Activated naive CD8-positive, alpha-beta T cell treated with anti-CD3 and anti-CD28 coated beads for 36 hours (primary cell): ENCODE measurements at regions not wholly inside any gene's neighbourhood (a gene's known extent, or its start where the extent isn't known, plus 50 kb on each side); places are given as distances from the start of the nearest gene placed in this dataset.

ENCODE experiments used
- DNase-seq: peaks from one replicate; pipeline ENCODE4 v3.0.0; 2021
- H3K27ac Mint-ChIP-seq: one replicate; pipeline ENCODE4 v1.8.0; 2022; ENCODE audit warnings: mild to moderate bottlenecking, moderate library complexity, mixed read lengths
- H3K27me3 Mint-ChIP-seq: one replicate; pipeline ENCODE4 v1.8.0; 2022; ENCODE audit warnings: mild to moderate bottlenecking, mixed read lengths
- H3K36me3 Mint-ChIP-seq: one replicate; pipeline ENCODE4 v1.8.0; 2021; ENCODE audit warnings: mild to moderate bottlenecking, mixed read lengths
- H3K4me1 Mint-ChIP-seq: one replicate; pipeline ENCODE4 v1.8.0; 2021; ENCODE audit warnings: mixed read lengths
- H3K4me3 Mint-ChIP-seq: one replicate; pipeline ENCODE4 v1.8.0; 2022; ENCODE audit warnings: mild to moderate bottlenecking, moderate library complexity, mixed read lengths
- H3K9me3 Mint-ChIP-seq: one replicate; pipeline ENCODE4 v1.8.0; 2022; ENCODE audit warnings: mixed read lengths

GRCh38 chr4:182190306-182190705 lies 52.9 kb upstream of the TENM3 start:
- DNase-seq: no peak
- H3K9me3 Mint-ChIP-seq: no peaks in the 10 kb centered on the region

GRCh38 chr4:182192511-182193181 lies 50.6 kb upstream of the TENM3 start:
- no peak for DNase-seq
- H3K4me3 Mint-ChIP-seq: no peak overlapping the region
- H3K27ac Mint-ChIP-seq: no peak overlapping the region
- H3K4me1 Mint-ChIP-seq: no peaks in the 10 kb centered on the region
- no peaks in the 10 kb centered on the region for H3K36me3 Mint-ChIP-seq
- H3K27me3 Mint-ChIP-seq: peaks cover 4% of the 10 kb centered on the region
- H3K9me3 Mint-ChIP-seq: no peaks in the 10 kb centered on the region

More at GRCh38 chr4:182190306-182190705, 52.9 kb upstream of the TENM3 start:
- Mint-ChIP-seq H3K36me3 (no peaks in the 10 kb centered on the region), H3K27ac (no peak overlapping the region), H3K4me1 (no peaks in the 10 kb centered on the region), H3K27me3 (peaks cover 4% of the 10 kb centered on the region), H3K4me3 (no peak overlapping the region)

GRCh38 chr4:182193311-182193710 lies 49.9 kb upstream of the TENM3 start:
- no peaks in the 10 kb centered on the region for H3K36me3 Mint-ChIP-seq
- H3K9me3 Mint-ChIP-seq: no peaks in the 10 kb centered on the region
- peaks cover 4% of the 10 kb centered on the region for H3K27me3 Mint-ChIP-seq
- no peak overlapping the region for H3K27ac Mint-ChIP-seq
- H3K4me3 Mint-ChIP-seq: no peak overlapping the region
- no peak for DNase-seq
- no peaks in the 10 kb centered on the region for H3K4me1 Mint-ChIP-seq
